Gastroesophageal sphincter (tissue), 4 donors: ENCODE measurements at regions not wholly inside any gene's neighbourhood (a gene's known extent, or its start where the extent isn't known, plus 50 kb on each side); places are given as distances from the start of the nearest gene placed in this dataset.

Experiments used
- ATAC-seq: fragments of 150-250 bp; one replicate; pipeline ENCODE4 v1.9.1; 2016; ENCODE audit warnings: mild to moderate bottlenecking, moderate library complexity
- H3K27ac ChIP-seq, 4 donors: fragments of 200-600 bp; sonication (generic) in 3 of 4; 1 replicate in 3 of 4; 2 replicates in 1 of 4; pipeline ENCODE4 v1.5.1; 2016 to 2019
- H3K27me3 ChIP-seq: fragments of 200-600 bp; sonication (generic); one replicate; pipeline ENCODE4 v1.5.1; 2019
- H3K36me3 ChIP-seq, 2 donors: fragments of 200-600 bp; sonication (generic); one replicate each; pipeline ENCODE4 v1.5.1; 2019; ENCODE audit warnings: control low read depth in 1 of 2
- H3K4me1 ChIP-seq, 3 donors: fragments of 200-600 bp; sonication (generic); 1 replicate in 2 of 3; 2 replicates in 1 of 3; pipeline ENCODE4 v1.5.1; 2016 to 2019; ENCODE audit warnings: control low read depth in 2 of 3
- H3K4me3 ChIP-seq, 2 donors: fragments of 200-600 bp; sonication (generic); one replicate each; pipeline ENCODE4 v1.5.1; 2019; ENCODE audit warnings: mild to moderate bottlenecking in 1 of 2, moderate library complexity in 1 of 2
- H3K9me3 ChIP-seq, 3 donors: fragments of 200-600 bp; sonication (generic); one replicate each; pipeline ENCODE4 v1.5.1; 2017 to 2019; ENCODE audit warnings: control low read depth in 2 of 3
- EP300 ChIP-seq: sonication (generic); formaldehyde crosslinking; IDR thresholded peaks from one replicate; pipeline ENCODE4 v1.6.1; 2017; ENCODE audit warnings: antibody characterized with exemption, mild to moderate bottlenecking
- POLR2A ChIP-seq, 2 donors: fragments of 450-650 bp; IDR thresholded peaks; one replicate each; pipeline ENCODE4 v1.6.1; 2017; ENCODE audit warnings: antibody characterized with exemption in 2 of 2, mild to moderate bottlenecking in 2 of 2, moderate library complexity in 1 of 2
- POLR2AphosphoS5 ChIP-seq: sonication (generic); formaldehyde crosslinking; IDR thresholded peaks from one replicate; pipeline ENCODE4 v1.6.1; 2017; ENCODE audit warnings: antibody characterized with exemption
- WGBS, 2 donors: methylation state at CpG; one replicate each; pipeline ENCODE4 v1.1.5; 2018; ENCODE audit warnings: low coverage in 1 of 2; 5-methylcytosine and 5-hydroxymethylcytosine counted together
- TF ChIP-seq, protein P1 (sequence below), 4 experiments: fragments of 200-600 bp in 2 of 4; fragments of 450-650 bp in 2 of 4; sonication (generic) in 1 of 4; IDR thresholded peaks; one replicate each; pipeline ENCODE4 v1.5.1; 2017 to 2019; ENCODE audit warnings: antibody characterized with exemption in 4 of 4, mild to moderate bottlenecking in 2 of 4, moderate library complexity in 2 of 4

DNA sequence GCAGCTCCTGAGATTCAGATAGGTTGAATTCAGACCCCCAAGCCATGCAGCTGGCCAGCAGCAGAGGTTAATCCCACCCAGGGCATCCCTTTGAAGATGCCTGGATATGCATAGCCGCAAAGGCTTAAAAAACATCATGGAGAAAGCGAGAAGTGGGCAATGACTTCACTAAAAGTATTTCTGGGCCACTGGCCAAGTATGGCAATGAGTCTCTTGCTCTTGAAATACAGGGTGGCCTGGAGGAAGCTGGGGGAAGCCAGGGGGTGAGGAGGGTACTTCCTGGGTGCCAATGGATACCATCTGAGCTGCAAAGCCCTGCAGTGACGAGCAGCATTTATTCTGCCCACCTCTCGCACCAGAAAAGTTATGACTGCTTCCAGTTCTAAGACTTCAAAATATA lies 539.3 kb upstream of the TBX3 start:
- WGBS, 2 donors, result 89 to 100% methylated on average over 1 to 4 of the region's 4 CpGs
- H3K4me1 ChIP-seq, result no peaks in the 10 kb centered on the region
- no peaks in the 10 kb centered on the region for H3K36me3 ChIP-seq
- no peak overlapping the region for H3K27ac ChIP-seq
- TF ChIP-seq POLR2AphosphoS5, result peak; percentile 12
- no peak for TF ChIP-seq POLR2A (IDR thresholded peaks at IDR 0.05)
- no peaks in the 10 kb centered on the region for H3K9me3 ChIP-seq
- ATAC-seq, result no peak
- no peak overlapping the region for H3K4me3 ChIP-seq
- no peaks in the 10 kb centered on the region for H3K27me3 ChIP-seq

DNA sequence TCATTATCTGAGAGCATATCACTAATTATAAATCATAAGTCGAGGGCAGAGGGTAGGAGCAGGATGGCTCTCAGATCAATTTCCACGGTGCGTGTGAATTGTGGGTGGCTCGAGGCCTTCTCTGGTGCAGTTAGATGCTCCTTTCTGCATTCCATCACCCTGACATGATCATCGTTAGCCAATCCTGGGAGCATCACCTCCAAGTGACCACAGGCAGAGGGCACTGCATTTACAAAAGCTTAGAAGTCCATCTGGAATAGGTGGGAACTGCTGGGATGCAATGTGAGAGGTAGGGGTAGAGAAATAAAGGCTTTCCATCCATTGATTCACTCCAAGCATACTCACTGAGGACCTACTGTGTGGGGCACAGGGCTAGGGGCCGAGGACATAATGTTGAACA lies 538.2 kb upstream of the TBX3 start:
- Histone ChIP-seq H3K27me3 (no peaks in the 10 kb centered on the region), H3K4me1 (no peaks in the 10 kb centered on the region), H3K36me3 (no peaks in the 10 kb centered on the region), H3K9me3 (no peaks in the 10 kb centered on the region), H3K27ac (no peak overlapping the region), H3K4me3 (no peak overlapping the region)
- TF ChIP-seq POLR2AphosphoS5 (no peak), EP300 (no peak), POLR2A (IDR thresholded peaks at IDR 0.05) (no peak)
- TF ChIP-seq, protein P1, sequence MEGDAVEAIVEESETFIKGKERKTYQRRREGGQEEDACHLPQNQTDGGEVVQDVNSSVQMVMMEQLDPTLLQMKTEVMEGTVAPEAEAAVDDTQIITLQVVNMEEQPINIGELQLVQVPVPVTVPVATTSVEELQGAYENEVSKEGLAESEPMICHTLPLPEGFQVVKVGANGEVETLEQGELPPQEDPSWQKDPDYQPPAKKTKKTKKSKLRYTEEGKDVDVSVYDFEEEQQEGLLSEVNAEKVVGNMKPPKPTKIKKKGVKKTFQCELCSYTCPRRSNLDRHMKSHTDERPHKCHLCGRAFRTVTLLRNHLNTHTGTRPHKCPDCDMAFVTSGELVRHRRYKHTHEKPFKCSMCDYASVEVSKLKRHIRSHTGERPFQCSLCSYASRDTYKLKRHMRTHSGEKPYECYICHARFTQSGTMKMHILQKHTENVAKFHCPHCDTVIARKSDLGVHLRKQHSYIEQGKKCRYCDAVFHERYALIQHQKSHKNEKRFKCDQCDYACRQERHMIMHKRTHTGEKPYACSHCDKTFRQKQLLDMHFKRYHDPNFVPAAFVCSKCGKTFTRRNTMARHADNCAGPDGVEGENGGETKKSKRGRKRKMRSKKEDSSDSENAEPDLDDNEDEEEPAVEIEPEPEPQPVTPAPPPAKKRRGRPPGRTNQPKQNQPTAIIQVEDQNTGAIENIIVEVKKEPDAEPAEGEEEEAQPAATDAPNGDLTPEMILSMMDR (IDR thresholded peaks at IDR 0.05), result no peak
- no peak for ATAC-seq
- 86% methylated on average over 6 of the region's 6 CpGs; no CpG with 5 or more reads in 1 of the 2 donors for WGBS, 2 donors

DNA sequence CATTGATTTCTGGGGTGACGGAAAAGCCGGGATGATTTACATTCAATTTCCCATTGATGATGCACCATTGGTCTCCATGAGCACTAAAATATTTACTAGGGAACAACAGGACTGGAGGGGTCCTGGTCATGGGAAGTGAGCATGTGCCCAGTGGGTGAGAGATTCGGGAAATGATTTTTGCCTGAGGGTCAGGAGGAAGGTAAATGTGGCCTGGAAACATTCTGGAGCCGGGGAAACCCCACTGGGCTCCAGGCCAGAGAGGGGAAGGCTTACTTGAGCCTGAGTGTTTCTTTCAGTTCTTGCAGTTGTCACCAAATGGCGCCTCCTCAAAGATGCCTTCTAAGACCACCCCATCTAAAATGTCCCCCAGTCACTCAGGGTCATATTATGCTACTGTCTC lies 532.3 kb upstream of the TBX3 start:
- 77 to 79% methylated on average over 4 to 5 of the region's 5 CpGs for WGBS, 2 donors
- Histone ChIP-seq H3K9me3 (no peaks in the 10 kb centered on the region), H3K27me3 (no peaks in the 10 kb centered on the region), H3K4me3 (no peak overlapping the region), H3K4me1 (peaks cover 0 to 12% (median 0%) of the 10 kb centered on the region in 3 donors), H3K27ac (no peak overlapping the region), H3K36me3 (no peaks in the 10 kb centered on the region)
- TF ChIP-seq, protein P1 (IDR thresholded peaks at IDR 0.05), result no peak
- TF ChIP-seq POLR2AphosphoS5 (no peak), EP300 (no peak), POLR2A (IDR thresholded peaks at IDR 0.05) (no peak)
- no peak for ATAC-seq

DNA sequence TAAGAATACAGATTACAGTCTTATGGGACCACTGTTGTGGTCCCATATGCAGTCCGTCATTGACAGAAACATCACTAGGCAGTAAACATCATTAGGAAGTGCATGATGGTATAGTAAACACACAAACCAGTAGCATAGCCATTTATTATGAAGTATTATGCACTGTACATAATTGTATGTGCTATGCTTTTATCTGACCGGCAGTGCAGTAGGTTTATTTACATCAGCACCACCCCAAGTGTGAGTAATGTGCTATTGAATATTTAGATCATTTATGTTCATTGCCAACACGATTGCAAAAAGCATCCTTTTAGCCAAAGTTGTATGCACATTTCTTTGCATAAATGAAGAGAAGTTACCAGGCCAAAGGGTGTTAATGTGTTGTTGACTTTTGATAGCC lies 531.6 kb upstream of the TBX3 start:
- 71 to 77% methylated on average over 3 of the region's 3 CpGs for WGBS, 2 donors

DNA sequence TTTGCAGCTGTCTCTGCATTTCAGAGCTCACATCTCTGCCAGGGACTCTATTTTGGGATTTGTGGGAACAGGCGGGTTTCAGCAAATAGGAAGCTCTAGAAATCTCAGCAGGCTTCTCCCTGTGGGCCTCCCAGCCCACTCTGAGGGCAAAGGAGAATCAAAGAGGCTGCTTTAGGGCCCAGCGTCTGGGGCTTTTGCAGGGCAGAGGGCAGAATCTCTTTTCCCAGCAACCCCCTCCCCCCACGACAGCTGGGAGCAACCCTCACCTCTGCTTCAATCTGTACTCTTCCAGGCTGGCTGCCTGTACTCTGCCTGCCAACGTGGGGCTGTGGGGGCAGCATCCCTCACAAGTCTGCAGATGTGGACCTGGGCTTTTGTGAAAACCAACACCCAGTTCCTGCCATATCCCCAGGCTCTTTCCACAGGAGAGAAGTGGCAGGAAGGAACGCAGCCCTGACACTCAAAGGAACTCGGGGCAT lies 529.6 kb upstream of the TBX3 start:
- Histone ChIP-seq H3K27me3 (no peaks in the 10 kb centered on the region), H3K4me1 (peaks cover 0 to 12% (median 0%) of the 10 kb centered on the region in 3 donors), H3K36me3 (no peaks in the 10 kb centered on the region), H3K9me3 (no peaks in the 10 kb centered on the region), H3K4me3 (no peak overlapping the region), H3K27ac (peak overlapping the region in 1 of 4 donors; percentile 24)
- ATAC-seq, result no peak
- 43% methylated on average over 3 of the region's 6 CpGs; no CpG with 5 or more reads in 1 of the 2 donors for WGBS, 2 donors
- TF ChIP-seq, protein P1 (IDR thresholded peaks at IDR 0.05), result no peak

More for the DNA sequence above, 531.6 kb upstream of the TBX3 start:
- H3K27me3 ChIP-seq, result no peaks in the 10 kb centered on the region
- H3K27ac ChIP-seq, result no peak overlapping the region
- H3K4me1 ChIP-seq, result peaks cover 0 to 12% (median 0%) of the 10 kb centered on the region in 3 donors
- H3K9me3 ChIP-seq, result no peaks in the 10 kb centered on the region
- TF ChIP-seq EP300 (no peak), POLR2AphosphoS5 (no peak), POLR2A (IDR thresholded peaks at IDR 0.05) (no peak)
- TF ChIP-seq, protein P1 (IDR thresholded peaks at IDR 0.05), result no peak
- H3K4me3 ChIP-seq, result no peak overlapping the region
- no peaks in the 10 kb centered on the region for H3K36me3 ChIP-seq
- ATAC-seq, result no peak
